BLaER1 treated with 17β-estradiol and CSF1 and Interleukin-3, amounts not matched to agents 10 nM and 100 nM (cell line): ENCODE measurements at regions not wholly inside any gene's neighbourhood (a gene's known extent, or its start where the extent isn't known, plus 50 kb on each side); places are given as distances from the start of the nearest gene placed in this dataset.

Experiments
- H3K27ac ChIP-seq, 11 experiments: shearing (Covaris generic); formaldehyde crosslinking; 2 replicates each; pipeline ENCODE4 v1.8.1; 2022
- H3K27me3 ChIP-seq, 11 experiments: shearing (Covaris generic); formaldehyde crosslinking; 2 replicates each; pipeline ENCODE4 v1.8.1; 2022
- H3K36me3 ChIP-seq, 11 experiments: shearing (Covaris generic); formaldehyde crosslinking; 2 replicates each; pipeline ENCODE4 v1.8.1; 2022
- H3K4me1 ChIP-seq, 10 experiments: shearing (Covaris generic); formaldehyde crosslinking; 2 replicates each; pipeline ENCODE4 v1.8.1; 2022
- H3K4me2 ChIP-seq, 11 experiments: shearing (Covaris generic); formaldehyde crosslinking; 2 replicates each; pipeline ENCODE4 v1.8.1; 2022
- H3K4me3 ChIP-seq, 10 experiments: shearing (Covaris generic); formaldehyde crosslinking; 2 replicates each; pipeline ENCODE4 v1.8.1; 2022
- H3K9ac ChIP-seq, 11 experiments: shearing (Covaris generic); formaldehyde crosslinking; 2 replicates each; pipeline ENCODE4 v1.8.1; 2022
- H3K9me3 ChIP-seq, 11 experiments: shearing (Covaris generic); formaldehyde crosslinking; replicated peaks in 1 of 11; 2 replicates each; pipeline ENCODE4 v1.8.1; 2022
- H4K20me1 ChIP-seq, 11 experiments: shearing (Covaris generic); formaldehyde crosslinking; 2 replicates each; pipeline ENCODE4 v1.8.1; 2022
- Cebpa-rat ChIP-seq, 11 experiments: shearing (Covaris generic); IDR thresholded peaks; 2 replicates each; pipeline ENCODE4 v1.8.1; 2022

GRCh38 chr2:111707700-111708099 is 176.3 kb downstream of the ANAPC1 start:
- Histone ChIP-seq H3K4me2 (peak overlapping the region in 7 of 11 experiments; percentile 73 to 88 (median 82); a peak in 6 of 22 replicates), H3K4me1 (peaks cover 37 to 75% (median 49%) of the 10 kb centered on the region in 10 experiments)
- no peak for TF ChIP-seq Cebpa-rat (IDR thresholded peaks at IDR 0.05)

GRCh38 chr2:111708476-111709180 is 175.4 kb downstream of the ANAPC1 start:
- Histone ChIP-seq H3K4me1 (peaks cover 34 to 66% (median 43%) of the 10 kb centered on the region in 10 experiments), H3K4me2 (peak overlapping the region in 2 of 11 experiments; percentile 88; a peak in 1 of 22 replicates), H3K27me3 (no peaks in the 10 kb centered on the region), H3K9ac (no peak overlapping the region), H3K27ac (peak overlapping the region in 3 of 11 experiments; percentile 81 to 87 (median 86); a peak in 4 of 22 replicates), H4K20me1 (no peaks in the 10 kb centered on the region), H3K4me3 (no peak overlapping the region), H3K9me3 (no peaks in the 10 kb centered on the region), H3K36me3 (no peaks in the 10 kb centered on the region)
- no peak for TF ChIP-seq Cebpa-rat (IDR thresholded peaks at IDR 0.05)

More at GRCh38 chr2:111707700-111708099, 176.3 kb downstream of the ANAPC1 start:
- H3K27me3 ChIP-seq, result no peaks in the 10 kb centered on the region
- H3K9ac ChIP-seq, result no peak overlapping the region
- H3K9me3 ChIP-seq, result no peaks in the 10 kb centered on the region
- H3K27ac ChIP-seq, result peak overlapping the region in 5 of 11 experiments; percentile 5 to 87 (median 81); a peak in 5 of 22 replicates
- no peaks in the 10 kb centered on the region for H3K36me3 ChIP-seq
- H3K4me3 ChIP-seq, result no peak overlapping the region
- no peaks in the 10 kb centered on the region for H4K20me1 ChIP-seq

GRCh38 chr2:111709321-111709720 is 174.7 kb downstream of the ANAPC1 start:
- Histone ChIP-seq H3K4me2 (no peak overlapping the region), H3K9me3 (no peaks in the 10 kb centered on the region), H3K27me3 (no peaks in the 10 kb centered on the region), H3K4me1 (peaks cover 29 to 65% (median 36%) of the 10 kb centered on the region in 10 experiments), H3K9ac (no peak overlapping the region), H4K20me1 (no peaks in the 10 kb centered on the region), H3K36me3 (no peaks in the 10 kb centered on the region), H3K27ac (no peak overlapping the region), H3K4me3 (no peak overlapping the region)
- no peak for TF ChIP-seq Cebpa-rat (IDR thresholded peaks at IDR 0.05)

GRCh38 chr2:111710085-111710484 is 173.9 kb downstream of the ANAPC1 start:
- no peaks in the 10 kb centered on the region for H4K20me1 ChIP-seq
- H3K27me3 ChIP-seq, result no peaks in the 10 kb centered on the region
- peaks cover 27 to 65% (median 30%) of the 10 kb centered on the region in 10 experiments for H3K4me1 ChIP-seq
- H3K27ac ChIP-seq, result no peak overlapping the region
- no peaks in the 10 kb centered on the region for H3K9me3 ChIP-seq
- TF ChIP-seq Cebpa-rat (IDR thresholded peaks at IDR 0.05), result no peak
- H3K36me3 ChIP-seq, result no peaks in the 10 kb centered on the region
- peak overlapping the region in 1 of 11 experiments; percentile 15; a peak in 1 of 22 replicates for H3K4me2 ChIP-seq
- H3K9ac ChIP-seq, result no peak overlapping the region
- no peak overlapping the region for H3K4me3 ChIP-seq

- no peak for TF ChIP-seq Cebpa-rat (IDR thresholded peaks at IDR 0.05)
- Histone ChIP-seq H3K27ac (no peak overlapping the region), H3K4me3 (no peak overlapping the region), H3K9ac (no peak overlapping the region), H3K36me3 (no peaks in the 10 kb centered on the region), H3K4me1 (peaks cover 21 to 64% (median 27%) of the 10 kb centered on the region in 10 experiments), H3K27me3 (no peaks in the 10 kb centered on the region), H3K4me2 (peak overlapping the region in 1 of 11 experiments; percentile 15; a peak in 1 of 22 replicates), H4K20me1 (no peaks in the 10 kb centered on the region), H3K9me3 (no peaks in the 10 kb centered on the region)
Observed at GRCh38 chr2:111710613-111711012, 173.4 kb downstream of the ANAPC1 start.

- H4K20me1 ChIP-seq, result no peaks in the 10 kb centered on the region
- peaks cover 15 to 58% (median 21%) of the 10 kb centered on the region in 10 experiments for H3K4me1 ChIP-seq
- H3K4me3 ChIP-seq, result no peak overlapping the region
- H3K4me2 ChIP-seq, result no peak overlapping the region
- H3K9me3 ChIP-seq, result no peaks in the 10 kb centered on the region
- no peaks in the 10 kb centered on the region for H3K27me3 ChIP-seq
- TF ChIP-seq Cebpa-rat (IDR thresholded peaks at IDR 0.05), result no peak
- no peaks in the 10 kb centered on the region for H3K36me3 ChIP-seq
- no peak overlapping the region for H3K27ac ChIP-seq
- H3K9ac ChIP-seq, result no peak overlapping the region
Observed at GRCh38 chr2:111711270-111711669, 172.7 kb downstream of the ANAPC1 start.

GRCh38 chr2:111712361-111712760 is 171.6 kb downstream of the ANAPC1 start:
- no peak for TF ChIP-seq Cebpa-rat (IDR thresholded peaks at IDR 0.05)
- Histone ChIP-seq H3K9me3 (no peaks in the 10 kb centered on the region), H3K4me3 (no peak overlapping the region), H3K27ac (no peak overlapping the region), H3K36me3 (no peaks in the 10 kb centered on the region), H3K4me1 (peaks cover 4 to 47% (median 10%) of the 10 kb centered on the region in 10 experiments; a peak in 16 of 20 replicates), H4K20me1 (no peaks in the 10 kb centered on the region), H3K27me3 (no peaks in the 10 kb centered on the region), H3K4me2 (no peak overlapping the region), H3K9ac (no peak overlapping the region)

GRCh38 chr2:111712940-111713515 is 171.0 kb downstream of the ANAPC1 start:
- Histone ChIP-seq H3K4me2 (peak overlapping the region in 2 of 11 experiments; percentile 7 to 23; a peak in 1 of 22 replicates), H3K27ac (no peak overlapping the region), H4K20me1 (no peaks in the 10 kb centered on the region), H3K9ac (no peak overlapping the region), H3K9me3 (no peaks in the 10 kb centered on the region), H3K27me3 (no peaks in the 10 kb centered on the region), H3K36me3 (no peaks in the 10 kb centered on the region), H3K4me1 (peaks cover 0 to 40% (median 4%) of the 10 kb centered on the region in 10 experiments; a peak in 10 of 20 replicates), H3K4me3 (no peak overlapping the region)
- no peak for TF ChIP-seq Cebpa-rat (IDR thresholded peaks at IDR 0.05)

GRCh38 chr2:111715987-111716904 is 167.7 kb downstream of the ANAPC1 start:
- H3K27me3 ChIP-seq, result no peaks in the 10 kb centered on the region
- no peaks in the 10 kb centered on the region for H4K20me1 ChIP-seq
- no peaks in the 10 kb centered on the region for H3K9me3 ChIP-seq
- H3K9ac ChIP-seq, result no peak overlapping the region
- 0 out of 22 replicates have a peak, but pooled peaks of 1 of the 11 experiments have one; percentile 38 for TF ChIP-seq Cebpa-rat (IDR thresholded peaks at IDR 0.05)
- H3K4me1 ChIP-seq, result peaks cover 0 to 18% (median 0%) of the 10 kb centered on the region in 10 experiments; a peak in 7 of 20 replicates
- H3K4me2 ChIP-seq, result no peak overlapping the region
- no peak overlapping the region for H3K4me3 ChIP-seq
- no peaks in the 10 kb centered on the region for H3K36me3 ChIP-seq
- no peak overlapping the region for H3K27ac ChIP-seq
